ENCODE measurements at regions not wholly inside any gene's neighbourhood (a gene's known extent, or its start where the extent isn't known, plus 50 kb on each side); places are given as distances from the start of the nearest gene placed in this dataset.
"Not testable (repeated sequence)": the region's sequence is repeated elsewhere in the genome, so short reads cannot be mapped to it uniquely, and the experiment has no call there.

GRCh38 chr2:89828961-89829631, 1137.6 kb downstream of the RPIA start:
- TF ChIP-seq CTCF, EZH2phosphoT487, EZH2 (IDR thresholded peaks at IDR 0.05): not testable (repeated sequence)
